ENCODE measurements at regions not wholly inside any gene's neighbourhood (a gene's known extent, or its start where the extent isn't known, plus 50 kb on each side); places are given as distances from the start of the nearest gene placed in this dataset.
A peak's percentile ranks its signal among the peaks of the same experiment; 100 is the strongest.

- Histone ChIP-seq H3K27me3 (ENCODE audit: low read length) (0 out of 2 replicates have a peak, but pooled peaks cover 6% of the 10 kb centered on the region), H3F3A (ENCODE audit: low read length, unreplicated experiment) (no peaks in the 10 kb centered on the region), H3K36me3 (ENCODE audit: low read depth, low read length) (no peaks in the 10 kb centered on the region), H3K9me2 (replicated peaks; ENCODE audit: low read length) (no peaks in the 10 kb centered on the region), H3K4me2 (ENCODE audit: low read length) (no peak overlapping the region), H3K4me3 (ENCODE audit: low read length) (no peak overlapping the region), H3K9me3 (ENCODE audit: low read length) (no peaks in the 10 kb centered on the region), H3K27ac (ENCODE audit: low read length) (no peak overlapping the region), H3K9ac (ENCODE audit: low read length) (no peak overlapping the region), H2AFZ (ENCODE audit: low read length) (no peak overlapping the region), H3K4me1 (ENCODE audit: insufficient read depth, low read length) (no peaks in the 10 kb centered on the region), H3K79me2 (ENCODE audit: low read length) (no peaks in the 10 kb centered on the region), H4K20me1 (ENCODE audit: low read length) (no peaks in the 10 kb centered on the region)
- ATAC-seq = no peak
- intact Hi-C loops (cut with micrococcal nuclease) = loop anchor here (10.0 kb wide), 1 partner anchor 897 kb away; no protein-coding TSS in a partner anchor
- POLR2A ChIA-PET (ENCODE audit: unreplicated experiment) = no interaction called here
- CTCF ChIA-PET = no interaction called here
- BruUV-seq (replicated peaks) = no TSS peak
- TF ChIP-seq CTCF (conservative IDR thresholded peaks at IDR 0.05; ENCODE audit: low read depth, low read length) = no peak
- TF ChIP-seq EZH2 (IDR thresholded peaks at IDR 0.05; ENCODE audit: low read length, unreplicated experiment) = no peak
- TF ChIP-seq EZH2phosphoT487 (IDR thresholded peaks at IDR 0.05; ENCODE audit: borderline replicate concordance, low read length) = no peak
- DNase-seq = peak; percentile 6
Observed at GRCh38 chr2:228688007-228688645, 506.6 kb upstream of the SPHKAP start.

- intact Hi-C loops (cut with micrococcal nuclease) = loop anchor here (1.0 to 10.0 kb wide), 2 partner anchors 591 to 903 kb away; no protein-coding TSS in a partner anchor
- Histone ChIP-seq H3K27me3 (ENCODE audit: low read length) (0 out of 2 replicates have a peak, but pooled peaks cover 8% of the 10 kb centered on the region), H3K9ac (ENCODE audit: low read length) (no peak overlapping the region), H3K9me2 (replicated peaks; ENCODE audit: low read length) (no peaks in the 10 kb centered on the region), H3K79me2 (ENCODE audit: low read length) (no peaks in the 10 kb centered on the region), H3K27ac (ENCODE audit: low read length) (no peak overlapping the region), H3K4me2 (ENCODE audit: low read length) (peak overlapping the region; percentile 17; the same call in 1 of the 2 replicates), H3K9me3 (ENCODE audit: low read length) (no peaks in the 10 kb centered on the region), H4K20me1 (ENCODE audit: low read length) (no peaks in the 10 kb centered on the region), H3F3A (ENCODE audit: low read length, unreplicated experiment) (no peaks in the 10 kb centered on the region), H2AFZ (ENCODE audit: low read length) (peak overlapping the region; percentile 54), H3K36me3 (ENCODE audit: low read depth, low read length) (no peaks in the 10 kb centered on the region), H3K4me3 (ENCODE audit: low read length) (no peak overlapping the region), H3K4me1 (ENCODE audit: insufficient read depth, low read length) (no peaks in the 10 kb centered on the region)
- TF ChIP-seq CTCF (conservative IDR thresholded peaks at IDR 0.05; ENCODE audit: low read depth, low read length) = no peak
- TF ChIP-seq EZH2phosphoT487 (IDR thresholded peaks at IDR 0.05; ENCODE audit: borderline replicate concordance, low read length) = no peak
- TF ChIP-seq EZH2 (IDR thresholded peaks at IDR 0.05; ENCODE audit: low read length, unreplicated experiment) = no peak
- DNase-seq = no peak
- CTCF ChIA-PET = interaction anchor here (1.0 kb wide), 1 partner anchor 8 kb away, joined by 4 read pairs; no protein-coding TSS in a partner anchor
- no peak; the same call in 1 of the 2 replicates for ATAC-seq
- BruUV-seq (replicated peaks) = no TSS peak
- POLR2A ChIA-PET (ENCODE audit: unreplicated experiment) = no interaction called here
Observed at GRCh38 chr2:228681979-228682378, 500.5 kb upstream of the SPHKAP start.

- peak overlapping the region; percentile 17; the same call in 1 of the 2 replicates for H3K4me2 ChIP-seq (ENCODE audit: low read length)
Observed at GRCh38 chr2:228681426-228681825, 499.9 kb upstream of the SPHKAP start.

More at GRCh38 chr2:228681426-228681825, 499.9 kb upstream of the SPHKAP start:
- Histone ChIP-seq H3K9me3 (ENCODE audit: low read length) (no peaks in the 10 kb centered on the region), H3K9ac (ENCODE audit: low read length) (no peak overlapping the region), H4K20me1 (ENCODE audit: low read length) (no peaks in the 10 kb centered on the region), H3K4me3 (ENCODE audit: low read length) (no peak overlapping the region), H3K9me2 (replicated peaks; ENCODE audit: low read length) (no peaks in the 10 kb centered on the region), H2AFZ (ENCODE audit: low read length) (peak overlapping the region; percentile 54), H3K79me2 (ENCODE audit: low read length) (no peaks in the 10 kb centered on the region), H3K27ac (ENCODE audit: low read length) (no peak overlapping the region), H3F3A (ENCODE audit: low read length, unreplicated experiment) (no peaks in the 10 kb centered on the region), H3K27me3 (ENCODE audit: low read length) (0 out of 2 replicates have a peak, but pooled peaks cover 8% of the 10 kb centered on the region), H3K36me3 (ENCODE audit: low read depth, low read length) (no peaks in the 10 kb centered on the region), H3K4me1 (ENCODE audit: insufficient read depth, low read length) (no peaks in the 10 kb centered on the region)
- no TSS peak for BruUV-seq (replicated peaks)
- DNase-seq (peak; percentile 66), ATAC-seq (peak; percentile 61)
- CTCF ChIA-PET = interaction anchor here (0.6 to 1.0 kb wide), 2 partner anchors 8 to 24 kb away, joined by 3 to 4 read pairs; no protein-coding TSS in a partner anchor
- intact Hi-C loops (cut with micrococcal nuclease) = loop anchor here (1.0 to 10.0 kb wide), 2 partner anchors 592 to 903 kb away; no protein-coding TSS in a partner anchor
- TF ChIP-seq EZH2 (IDR thresholded peaks at IDR 0.05; ENCODE audit: low read length, unreplicated experiment) = no peak
- peak; percentile 66 for TF ChIP-seq CTCF (conservative IDR thresholded peaks at IDR 0.05; ENCODE audit: low read depth, low read length)
- POLR2A ChIA-PET (ENCODE audit: unreplicated experiment) = interaction anchor here (0.6 kb wide), 1 partner anchor 791 kb away, joined by 3 read pairs; no protein-coding TSS in a partner anchor
